H9 (cell line): ENCODE measurements at regions not wholly inside any gene's neighbourhood (a gene's known extent, or its start where the extent isn't known, plus 50 kb on each side); places are given as distances from the start of the nearest gene placed in this dataset.

ENCODE experiments used
- DNase-seq: peaks from one replicate; pipeline ENCODE4 v3.0.0-alpha.2; 2017
- H2AFZ ChIP-seq: one replicate; pipeline ENCODE4 v1.6.1; 2013; ENCODE audit warnings: mild to moderate bottlenecking, low read length, control low read depth, moderate library complexity
- H2AK5ac ChIP-seq: 2 replicates; pipeline ENCODE4 v1.6.1; 2013; ENCODE audit warnings: low read length, control low read depth, mixed read lengths; ENCODE audit not compliant: insufficient read length
- H2BK120ac ChIP-seq: one replicate; pipeline ENCODE4 v1.6.1; 2013; ENCODE audit warnings: low read depth, mild to moderate bottlenecking, low read length, control low read depth, inconsistent platforms; ENCODE audit not compliant: poor library complexity, severe bottlenecking
- H2BK12ac ChIP-seq: 2 replicates; pipeline ENCODE4 v1.6.1; 2013; ENCODE audit warnings: low read length, control low read depth, mixed read lengths, low read depth; ENCODE audit not compliant: insufficient read length
- H2BK15ac ChIP-seq: 2 replicates; pipeline ENCODE4 v1.6.1; 2013; ENCODE audit warnings: low read depth, low read length, control low read depth
- H2BK20ac ChIP-seq: one replicate; pipeline ENCODE4 v1.6.1; 2013; ENCODE audit warnings: low read depth, mild to moderate bottlenecking, low read length, control low read depth, inconsistent platforms; ENCODE audit not compliant: poor library complexity, severe bottlenecking
- H2BK5ac ChIP-seq: 2 replicates; pipeline ENCODE4 v1.6.1; 2013; ENCODE audit warnings: low read length, control low read depth, mixed read lengths; ENCODE audit not compliant: insufficient read length
- H3K14ac ChIP-seq: 2 replicates; pipeline ENCODE4 v1.6.1; 2013; ENCODE audit warnings: low read length, control low read depth; ENCODE audit not compliant: insufficient read depth
- H3K18ac ChIP-seq: 2 replicates; pipeline ENCODE4 v1.6.1; 2013; ENCODE audit warnings: low read depth, mild to moderate bottlenecking, mixed read lengths, low read length, control low read depth; ENCODE audit not compliant: insufficient read length
- H3K23ac ChIP-seq: 2 replicates; pipeline ENCODE4 v1.6.1; 2013; ENCODE audit warnings: low read length, control low read depth, mixed read lengths, low read depth; ENCODE audit not compliant: insufficient read length
- H3K23me2 ChIP-seq: 2 replicates; pipeline ENCODE4 v1.6.1; 2013; ENCODE audit warnings: low read depth, mild to moderate bottlenecking, mixed read lengths, low read length, control low read depth; ENCODE audit not compliant: insufficient read length, poor library complexity, severe bottlenecking
- H3K27ac ChIP-seq: 2 replicates; pipeline ENCODE4 v1.5.1; 2013; ENCODE audit warnings: low read length, control low read depth, mixed read lengths, low read depth; ENCODE audit not compliant: insufficient read length
- H3K27me3 ChIP-seq: 2 replicates; pipeline ENCODE4 v1.6.1; 2013; ENCODE audit warnings: low read length, control low read depth, inconsistent platforms; ENCODE audit not compliant: insufficient read depth
- H3K4ac ChIP-seq: 2 replicates; pipeline ENCODE4 v1.6.1; 2013; ENCODE audit warnings: low read depth, mild to moderate bottlenecking, control low read depth, inconsistent platforms, low read length, moderate library complexity
- H3K4me1 ChIP-seq: 2 replicates; pipeline ENCODE4 v1.6.1; 2013; ENCODE audit warnings: low read length, control low read depth, inconsistent platforms; ENCODE audit not compliant: insufficient read depth
- H3K4me2 ChIP-seq: 2 replicates; pipeline ENCODE4 v1.6.1; 2013; ENCODE audit warnings: low read length, control low read depth, mixed read lengths; ENCODE audit not compliant: insufficient read length, insufficient read depth
- H3K56ac ChIP-seq: 2 replicates; pipeline ENCODE4 v1.6.1; 2013; ENCODE audit warnings: low read depth, mild to moderate bottlenecking, mixed read lengths, low read length, control low read depth; ENCODE audit not compliant: insufficient read length
- H3K79me1 ChIP-seq: 2 replicates; pipeline ENCODE4 v1.6.1; 2013; ENCODE audit warnings: low read depth, mild to moderate bottlenecking, moderate library complexity, low read length, control low read depth, inconsistent platforms; ENCODE audit not compliant: insufficient read depth, poor library complexity, severe bottlenecking
- H3K79me2 ChIP-seq: 2 replicates; pipeline ENCODE4 v1.6.1; 2013; ENCODE audit warnings: low read length, control low read depth, inconsistent platforms; ENCODE audit not compliant: insufficient read depth
- H3K9ac ChIP-seq: 2 replicates; pipeline ENCODE4 v1.6.1; 2013; ENCODE audit warnings: low read length, control low read depth, mixed read lengths; ENCODE audit not compliant: insufficient read length; ENCODE audit errors: extremely low read depth
- H3K9me3 ChIP-seq: one replicate; pipeline ENCODE4 v1.6.1; 2013; ENCODE audit warnings: low read depth, low read length, inconsistent platforms; ENCODE audit not compliant: control insufficient read depth
- H3T11ph ChIP-seq: one replicate; pipeline ENCODE4 v1.6.1; 2013; ENCODE audit warnings: mild to moderate bottlenecking, low read length, control low read depth, inconsistent platforms
- H4K20me1 ChIP-seq: one replicate; pipeline ENCODE4 v1.6.1; 2013; ENCODE audit not compliant: control insufficient read depth, insufficient read length, insufficient read depth
- H4K5ac ChIP-seq: 2 replicates; pipeline ENCODE4 v1.6.1; 2013; ENCODE audit warnings: low read depth, mild to moderate bottlenecking, mixed read lengths, low read length, control low read depth; ENCODE audit not compliant: insufficient read length
- H4K8ac ChIP-seq: replicated peaks from 2 replicates; pipeline ENCODE4 v1.6.1; 2013; ENCODE audit warnings: low read length, control low read depth, mixed read lengths, low read depth; ENCODE audit not compliant: insufficient read length
- H4K91ac ChIP-seq: 2 replicates; pipeline ENCODE4 v1.6.1; 2013; ENCODE audit warnings: low read depth, mild to moderate bottlenecking, moderate library complexity, mixed read lengths, low read length, control low read depth; ENCODE audit not compliant: insufficient read length
- H3K27ac Mint-ChIP-seq, 3 experiments: 2 replicates in 2 of 3; 3 replicates in 1 of 3; pipeline ENCODE4 v1.8.0; 2020 to 2021; ENCODE audit warnings: mixed read lengths in 3 of 3, mild to moderate bottlenecking in 1 of 3, moderate library complexity in 1 of 3
- H3K27me3 Mint-ChIP-seq: 2 replicates; pipeline ENCODE4 v1.8.0; 2021; ENCODE audit warnings: low read depth, mild to moderate bottlenecking, moderate library complexity, mixed read lengths
- H3K36me3 Mint-ChIP-seq, 3 experiments: 2 replicates in 2 of 3; 3 replicates in 1 of 3; pipeline ENCODE4 v1.8.0; 2020 to 2021; ENCODE audit warnings: low read depth in 3 of 3, mixed read lengths in 3 of 3; ENCODE audit not compliant: insufficient read depth in 1 of 3
- H3K4me1 Mint-ChIP-seq, 2 experiments: 2 replicates each; pipeline ENCODE4 v1.8.0; 2020; ENCODE audit warnings: mixed read lengths in 2 of 2
- H3K4me3 Mint-ChIP-seq, 2 experiments: 2 replicates in 1 of 2; 3 replicates in 1 of 2; pipeline ENCODE4 v1.8.0; 2020 to 2021; ENCODE audit warnings: mild to moderate bottlenecking in 2 of 2, mixed read lengths in 2 of 2, moderate library complexity in 1 of 2
- H3K9me3 Mint-ChIP-seq, 2 experiments: 2 replicates in 1 of 2; 3 replicates in 1 of 2; pipeline ENCODE4 v1.8.0; 2020; ENCODE audit warnings: mild to moderate bottlenecking in 2 of 2, mixed read lengths in 2 of 2, moderate library complexity in 1 of 2
- CTCF ChIP-seq: fragments of 200-600 bp; sonication (generic); conservative IDR thresholded peaks from 3 replicates; pipeline ENCODE4 v1.8.0; 2021; ENCODE audit warnings: antibody characterized with exemption, mild to moderate bottlenecking
- WGBS: extraction: QIAGEN DNeasy Blood & Tissue Kit; methylation state at CpG from one replicate; pipeline ENCODE4 v1.1.7; 2013; ENCODE audit warnings: missing lambda C conversion rate, low lambda C conversion rate, mixed read lengths; ENCODE audit not compliant: insufficient read length; ENCODE audit errors: extremely low coverage; 5-methylcytosine and 5-hydroxymethylcytosine counted together

DNA sequence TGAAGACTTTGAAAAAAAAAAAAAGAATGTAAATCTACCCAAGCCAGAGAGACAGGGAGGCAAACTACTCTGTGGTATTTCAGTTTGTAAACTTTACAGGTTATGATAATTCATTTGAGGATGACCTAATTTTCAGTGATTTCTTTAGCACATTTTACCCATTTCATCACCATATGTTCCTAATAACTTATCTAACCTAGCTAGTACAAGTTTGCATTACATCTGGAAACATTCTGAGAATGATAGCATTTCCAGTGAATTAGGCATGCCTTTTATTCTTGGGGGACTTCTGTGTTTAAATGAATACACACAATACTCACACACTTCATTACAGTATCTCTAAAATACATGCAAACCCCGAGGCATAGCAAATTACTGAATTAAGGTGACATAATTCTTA is 1055.5 kb downstream of the PCDH18 start:
- no peak overlapping the region for H3K14ac ChIP-seq
- no peak overlapping the region for H4K5ac ChIP-seq
- no peak overlapping the region for H3K9ac ChIP-seq
- Mint-ChIP-seq H3K4me3 (no peak overlapping the region), H3K4me1 (no peaks in the 10 kb centered on the region), H3K27me3 (no peaks in the 10 kb centered on the region), H3K27ac (no peak overlapping the region; a peak in 1 of 7 replicates), H3K36me3 (no peaks in the 10 kb centered on the region), H3K9me3 (no peaks in the 10 kb centered on the region)
- H3K79me2 ChIP-seq = no peaks in the 10 kb centered on the region
- no peaks in the 10 kb centered on the region for H3K9me3 ChIP-seq
- no peak overlapping the region for H3K23ac ChIP-seq
- no peak for DNase-seq
- H2BK20ac ChIP-seq = no peak overlapping the region
- no CpG with 5 or more reads among the region's 1 CpG for WGBS
- H2BK120ac ChIP-seq = no peak overlapping the region
- H3K4me1 ChIP-seq = no peaks in the 10 kb centered on the region
- no peak overlapping the region for H3K4ac ChIP-seq
- no peak overlapping the region for H3K18ac ChIP-seq
- H2BK5ac ChIP-seq = no peak overlapping the region
- H4K8ac ChIP-seq = no peak overlapping the region
- H4K91ac ChIP-seq = no peak overlapping the region
- H3K56ac ChIP-seq = no peak overlapping the region
- H2BK15ac ChIP-seq = no peak overlapping the region
- H3K4me2 ChIP-seq = no peak overlapping the region
- H3T11ph ChIP-seq = no peak overlapping the region
- H2AK5ac ChIP-seq = no peak overlapping the region
- no peak for TF ChIP-seq CTCF
- H2BK12ac ChIP-seq = no peak overlapping the region
- no peak overlapping the region for H2AFZ ChIP-seq
- no peaks in the 10 kb centered on the region for H3K79me1 ChIP-seq
- H4K20me1 ChIP-seq = no peaks in the 10 kb centered on the region
- H3K27ac ChIP-seq = no peak overlapping the region
- H3K27me3 ChIP-seq = no peaks in the 10 kb centered on the region
- no peaks in the 10 kb centered on the region for H3K23me2 ChIP-seq
